Colonic mucosa (tissue), 4 donors: ENCODE measurements at regions not wholly inside any gene's neighbourhood (a gene's known extent, or its start where the extent isn't known, plus 50 kb on each side); places are given as distances from the start of the nearest gene placed in this dataset.

Source experiments
- DNase-seq: peaks from one replicate; pipeline ENCODE4 v3.0.0-alpha.2; 2020
- H3K27ac ChIP-seq: fragments of 200-600 bp; one replicate; pipeline ENCODE4 v1.8.0; 2021
- H3K27me3 ChIP-seq: fragments of 200-600 bp; one replicate; pipeline ENCODE4 v1.8.0; 2021
- H3K36me3 ChIP-seq: fragments of 200-600 bp; one replicate; pipeline ENCODE4 v1.8.0; 2021
- H3K4me1 ChIP-seq: fragments of 200-600 bp; one replicate; pipeline ENCODE4 v1.8.0; 2021; ENCODE audit warnings: mild to moderate bottlenecking
- H3K4me3 ChIP-seq: fragments of 200-600 bp; one replicate; pipeline ENCODE4 v1.8.0; 2021
- H3K9ac ChIP-seq, 2 donors: one replicate each; pipeline ENCODE4 v1.7.0; 2013; ENCODE audit warnings: control low read depth in 2 of 2, low read depth in 2 of 2, low read length in 2 of 2
- H3K9me3 ChIP-seq: fragments of 200-600 bp; one replicate; pipeline ENCODE4 v1.8.0; 2021
- CTCF ChIP-seq: fragments of 200-600 bp; IDR thresholded peaks from one replicate; pipeline ENCODE4 v1.8.0; 2022; ENCODE audit warnings: antibody characterized with exemption, mild to moderate bottlenecking
- intact Hi-C: fragments of 100-400 bp; cut with DNase I; formaldehyde crosslinking; loops from one replicate; pipeline ENCODE4 v1.14.1; 2022
- donor health status: healthy.
- donor health status: DM: no; HTN: no; CAD: no.
- donor health status: DM: no; HTN: no; CAD: no.

- intact Hi-C loops = no loop called here
- DNase-seq = no peak
- H3K4me1 ChIP-seq = no peaks in the 10 kb centered on the region
Measured at GRCh38 chr9:13719981-13720676, 440.6 kb upstream of the MPDZ start.

GRCh38 chr9:13719446-13719845 lies 440.0 kb upstream of the MPDZ start:
- no peak overlapping the region for H3K9ac ChIP-seq
- no peak for TF ChIP-seq CTCF
- H3K27me3 ChIP-seq = no peaks in the 10 kb centered on the region
- no peaks in the 10 kb centered on the region for H3K4me1 ChIP-seq
- H3K27ac ChIP-seq = no peak overlapping the region
- H3K4me3 ChIP-seq = no peak overlapping the region
- H3K9me3 ChIP-seq = no peaks in the 10 kb centered on the region
- intact Hi-C loops = no loop called here
- no peak for DNase-seq
- no peaks in the 10 kb centered on the region for H3K36me3 ChIP-seq

More at GRCh38 chr9:13719981-13720676, 440.6 kb upstream of the MPDZ start:
- Histone ChIP-seq H3K9me3 (no peaks in the 10 kb centered on the region), H3K4me3 (no peak overlapping the region), H3K36me3 (no peaks in the 10 kb centered on the region), H3K27me3 (no peaks in the 10 kb centered on the region), H3K9ac (no peak overlapping the region), H3K27ac (no peak overlapping the region)
- TF ChIP-seq CTCF = no peak

GRCh38 chr9:13718539-13718938 lies 439.0 kb upstream of the MPDZ start:
- Histone ChIP-seq H3K4me1 (no peaks in the 10 kb centered on the region), H3K36me3 (no peaks in the 10 kb centered on the region), H3K9me3 (no peaks in the 10 kb centered on the region), H3K4me3 (no peak overlapping the region), H3K9ac (no peak overlapping the region), H3K27me3 (no peaks in the 10 kb centered on the region), H3K27ac (no peak overlapping the region)
- intact Hi-C loops = no loop called here
- no peak for TF ChIP-seq CTCF
- DNase-seq = no peak

- H3K36me3 ChIP-seq = no peaks in the 10 kb centered on the region
- no peak overlapping the region for H3K27ac ChIP-seq
- DNase-seq = no peak
- no peak overlapping the region for H3K9ac ChIP-seq
- TF ChIP-seq CTCF = no peak
- no peak overlapping the region for H3K4me3 ChIP-seq
- intact Hi-C loops = no loop called here
- no peaks in the 10 kb centered on the region for H3K9me3 ChIP-seq
- H3K4me1 ChIP-seq = no peaks in the 10 kb centered on the region
- no peaks in the 10 kb centered on the region for H3K27me3 ChIP-seq
Measured at GRCh38 chr9:13718086-13718485, 438.6 kb upstream of the MPDZ start.

- Histone ChIP-seq H3K4me3 (no peak overlapping the region), H3K9me3 (no peaks in the 10 kb centered on the region), H3K27ac (no peak overlapping the region), H3K4me1 (no peaks in the 10 kb centered on the region), H3K36me3 (no peaks in the 10 kb centered on the region), H3K27me3 (no peaks in the 10 kb centered on the region), H3K9ac (no peak overlapping the region)
- no peak for TF ChIP-seq CTCF
- intact Hi-C loops = no loop called here
- no peak for DNase-seq
Measured at GRCh38 chr9:13717322-13718054, 438.0 kb upstream of the MPDZ start.
